HL-60 (cell line): ENCODE measurements at regions not wholly inside any gene's neighbourhood (a gene's known extent, or its start where the extent isn't known, plus 50 kb on each side); places are given as distances from the start of the nearest gene placed in this dataset.

Experiments used
- DNase-seq, 2 experiments: peaks; one replicate each; pipeline ENCODE4 v3.0.0-alpha.2; 2010 to 2020; ENCODE audit warnings: low read depth in 1 of 2, low spot score in 1 of 2
- H3K27ac ChIP-seq: fragments of 250-450 bp; sonication (Bioruptor Pico); replicated peaks from 2 replicates; pipeline ENCODE4 v1.5.1; 2020; ENCODE audit warnings: mild to moderate bottlenecking, moderate library complexity
- H3K27me3 ChIP-seq: fragments of 250-450 bp; sonication (Bioruptor Pico); 2 replicates; pipeline ENCODE4 v1.5.1; 2021; ENCODE audit warnings: mild to moderate bottlenecking, moderate library complexity; ENCODE audit not compliant: insufficient read depth, poor library complexity, severe bottlenecking
- H3K4me3 ChIP-seq: replicated peaks from 2 replicates; pipeline ENCODE4 v1.5.1; 2011; ENCODE audit warnings: mild to moderate bottlenecking, control low read depth, low read length; ENCODE audit not compliant: insufficient read depth
- GABPA ChIP-seq: IDR thresholded peaks from 2 replicates; pipeline ENCODE4 v1.6.1; 2012; ENCODE audit warnings: low read depth
- POLR2AphosphoS5 ChIP-seq: IDR thresholded peaks from 2 replicates; pipeline ENCODE4 v1.6.1; 2012; ENCODE audit warnings: low read depth
- SPI1 ChIP-seq: IDR thresholded peaks from 2 replicates; pipeline ENCODE4 v1.6.1; 2012; ENCODE audit warnings: low read depth, mild to moderate bottlenecking, borderline replicate concordance
- TF ChIP-seq, protein P1 (sequence below): IDR thresholded peaks from one replicate; pipeline ENCODE4 v1.5.1; 2011; ENCODE audit warnings: low read length, control low read depth, inconsistent platforms; ENCODE audit not compliant: insufficient read depth
- TF ChIP-seq, protein P2 (sequence below): IDR thresholded peaks from 2 replicates; pipeline ENCODE4 v1.6.1; 2012; ENCODE audit warnings: low read depth; ENCODE audit not compliant: insufficient replicate concordance

DNA sequence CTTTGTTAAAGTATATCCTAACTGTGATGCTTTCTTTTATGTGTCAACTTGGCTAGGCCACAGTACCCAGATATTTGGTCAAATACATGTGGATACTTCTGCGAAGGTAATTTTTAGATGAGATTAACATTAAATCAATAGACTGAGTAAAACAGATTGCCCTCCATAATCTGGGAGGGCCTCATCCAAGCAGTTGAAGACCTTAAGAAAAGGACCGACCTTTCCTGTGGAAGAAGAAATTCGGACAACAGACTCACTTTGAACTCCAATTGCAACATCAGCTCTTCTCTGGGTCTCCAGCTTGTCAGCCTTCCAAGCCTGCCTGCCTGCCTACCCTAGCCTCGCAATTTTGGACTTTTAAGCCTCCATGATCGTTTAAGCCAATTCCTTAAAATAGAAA lies 57.9 kb upstream of the DOCK9 start:
- H3K27me3 ChIP-seq = peaks cover 58% of the 10 kb centered on the region
- H3K27ac ChIP-seq = no peak overlapping the region
- TF ChIP-seq, protein P1, sequence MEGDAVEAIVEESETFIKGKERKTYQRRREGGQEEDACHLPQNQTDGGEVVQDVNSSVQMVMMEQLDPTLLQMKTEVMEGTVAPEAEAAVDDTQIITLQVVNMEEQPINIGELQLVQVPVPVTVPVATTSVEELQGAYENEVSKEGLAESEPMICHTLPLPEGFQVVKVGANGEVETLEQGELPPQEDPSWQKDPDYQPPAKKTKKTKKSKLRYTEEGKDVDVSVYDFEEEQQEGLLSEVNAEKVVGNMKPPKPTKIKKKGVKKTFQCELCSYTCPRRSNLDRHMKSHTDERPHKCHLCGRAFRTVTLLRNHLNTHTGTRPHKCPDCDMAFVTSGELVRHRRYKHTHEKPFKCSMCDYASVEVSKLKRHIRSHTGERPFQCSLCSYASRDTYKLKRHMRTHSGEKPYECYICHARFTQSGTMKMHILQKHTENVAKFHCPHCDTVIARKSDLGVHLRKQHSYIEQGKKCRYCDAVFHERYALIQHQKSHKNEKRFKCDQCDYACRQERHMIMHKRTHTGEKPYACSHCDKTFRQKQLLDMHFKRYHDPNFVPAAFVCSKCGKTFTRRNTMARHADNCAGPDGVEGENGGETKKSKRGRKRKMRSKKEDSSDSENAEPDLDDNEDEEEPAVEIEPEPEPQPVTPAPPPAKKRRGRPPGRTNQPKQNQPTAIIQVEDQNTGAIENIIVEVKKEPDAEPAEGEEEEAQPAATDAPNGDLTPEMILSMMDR = no peak
- TF ChIP-seq POLR2AphosphoS5 = no peak
- DNase-seq = no peak
- no peak overlapping the region for H3K4me3 ChIP-seq

DNA sequence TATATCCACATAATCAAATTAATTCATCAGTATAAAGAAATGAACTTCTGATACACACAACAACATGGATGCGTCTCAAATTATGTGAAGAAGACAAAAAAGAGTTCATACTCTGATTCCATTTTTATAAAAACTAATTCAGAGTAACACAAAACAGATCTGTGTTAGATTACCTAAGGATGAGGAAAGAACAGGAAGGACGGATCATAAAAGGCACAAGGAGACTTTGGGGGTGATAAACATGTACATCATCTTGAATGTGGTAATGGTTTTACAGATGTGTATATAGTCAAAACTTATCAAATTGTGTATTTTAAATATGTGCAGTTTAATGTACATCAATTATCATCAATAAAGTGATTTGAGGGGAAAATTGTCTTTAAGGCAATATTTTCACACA lies 59.9 kb upstream of the DOCK9 start:
- Histone ChIP-seq H3K27ac (no peak overlapping the region), H3K4me3 (no peak overlapping the region), H3K27me3 (peaks cover 73% of the 10 kb centered on the region)
- TF ChIP-seq SPI1 = no peak
- no peak for TF ChIP-seq GABPA
- TF ChIP-seq, protein P2, sequence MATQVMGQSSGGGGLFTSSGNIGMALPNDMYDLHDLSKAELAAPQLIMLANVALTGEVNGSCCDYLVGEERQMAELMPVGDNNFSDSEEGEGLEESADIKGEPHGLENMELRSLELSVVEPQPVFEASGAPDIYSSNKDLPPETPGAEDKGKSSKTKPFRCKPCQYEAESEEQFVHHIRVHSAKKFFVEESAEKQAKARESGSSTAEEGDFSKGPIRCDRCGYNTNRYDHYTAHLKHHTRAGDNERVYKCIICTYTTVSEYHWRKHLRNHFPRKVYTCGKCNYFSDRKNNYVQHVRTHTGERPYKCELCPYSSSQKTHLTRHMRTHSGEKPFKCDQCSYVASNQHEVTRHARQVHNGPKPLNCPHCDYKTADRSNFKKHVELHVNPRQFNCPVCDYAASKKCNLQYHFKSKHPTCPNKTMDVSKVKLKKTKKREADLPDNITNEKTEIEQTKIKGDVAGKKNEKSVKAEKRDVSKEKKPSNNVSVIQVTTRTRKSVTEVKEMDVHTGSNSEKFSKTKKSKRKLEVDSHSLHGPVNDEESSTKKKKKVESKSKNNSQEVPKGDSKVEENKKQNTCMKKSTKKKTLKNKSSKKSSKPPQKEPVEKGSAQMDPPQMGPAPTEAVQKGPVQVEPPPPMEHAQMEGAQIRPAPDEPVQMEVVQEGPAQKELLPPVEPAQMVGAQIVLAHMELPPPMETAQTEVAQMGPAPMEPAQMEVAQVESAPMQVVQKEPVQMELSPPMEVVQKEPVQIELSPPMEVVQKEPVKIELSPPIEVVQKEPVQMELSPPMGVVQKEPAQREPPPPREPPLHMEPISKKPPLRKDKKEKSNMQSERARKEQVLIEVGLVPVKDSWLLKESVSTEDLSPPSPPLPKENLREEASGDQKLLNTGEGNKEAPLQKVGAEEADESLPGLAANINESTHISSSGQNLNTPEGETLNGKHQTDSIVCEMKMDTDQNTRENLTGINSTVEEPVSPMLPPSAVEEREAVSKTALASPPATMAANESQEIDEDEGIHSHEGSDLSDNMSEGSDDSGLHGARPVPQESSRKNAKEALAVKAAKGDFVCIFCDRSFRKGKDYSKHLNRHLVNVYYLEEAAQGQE = no peak
- TF ChIP-seq POLR2AphosphoS5 = no peak
- TF ChIP-seq, protein P1 = no peak
- DNase-seq = no peak

DNA sequence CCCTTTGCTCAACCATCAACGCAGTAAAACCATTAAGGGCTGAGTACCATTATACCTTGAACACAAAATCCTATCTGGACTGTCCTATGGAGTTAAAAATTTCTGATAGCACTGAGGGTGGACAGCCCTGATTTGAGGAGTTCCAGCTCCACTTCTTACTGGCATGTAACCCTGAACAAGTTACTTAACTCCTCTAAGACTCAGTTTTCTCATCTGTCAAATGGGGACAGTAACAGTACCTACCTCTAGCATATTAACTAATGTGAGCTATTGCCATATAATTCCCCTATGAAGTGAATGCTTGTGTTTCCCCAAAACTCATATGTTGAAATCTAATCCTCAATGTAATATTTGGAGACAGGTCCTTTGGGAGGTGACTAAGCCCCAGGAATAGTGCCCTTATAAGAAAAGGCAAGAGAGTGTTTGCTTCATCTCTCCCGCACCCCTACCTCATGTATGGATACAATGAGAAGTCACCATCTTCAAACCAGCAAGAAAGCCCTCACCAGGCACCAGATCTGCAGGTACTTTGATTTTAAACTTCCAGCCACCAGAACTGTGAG lies 61.9 kb upstream of the DOCK9 start:
- DNase-seq = no peak
- Histone ChIP-seq H3K27ac (no peak overlapping the region), H3K4me3 (no peak overlapping the region), H3K27me3 (peaks cover 81% of the 10 kb centered on the region)
- TF ChIP-seq, protein P1 = no peak
- TF ChIP-seq, protein P2 = no peak
- no peak for TF ChIP-seq POLR2AphosphoS5
- TF ChIP-seq SPI1 = no peak
- no peak for TF ChIP-seq GABPA

DNA sequence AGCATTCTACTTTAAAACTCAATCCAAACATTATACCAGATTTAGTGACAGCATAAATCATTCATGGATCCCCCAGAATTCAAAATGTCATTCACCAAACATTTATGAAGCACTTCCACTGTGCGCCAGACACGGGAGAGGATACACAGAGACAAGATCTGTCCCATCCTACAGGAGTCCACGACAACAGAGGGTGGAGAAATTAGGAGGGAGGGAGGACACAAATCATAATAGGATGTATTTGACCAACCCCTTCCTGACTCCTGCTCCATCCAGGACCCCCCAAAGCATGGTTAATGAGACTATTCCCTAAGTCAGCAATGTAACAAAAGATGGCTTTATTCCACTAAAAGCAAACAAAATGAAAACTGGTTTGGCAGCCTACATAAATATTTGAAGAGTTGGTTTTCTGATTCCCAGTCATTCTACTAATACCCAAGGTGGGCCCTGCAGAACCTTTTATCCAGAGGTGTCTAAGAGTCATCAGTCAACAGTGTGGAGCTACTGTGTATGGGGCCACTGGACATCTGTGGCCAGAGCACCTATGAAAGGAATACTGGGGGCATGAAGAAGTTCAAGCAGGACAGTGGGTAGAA lies 62.8 kb upstream of the DOCK9 start:
- Histone ChIP-seq H3K27me3 (peaks cover 79% of the 10 kb centered on the region), H3K4me3 (no peak overlapping the region), H3K27ac (no peak overlapping the region)
- TF ChIP-seq, protein P1 = no peak
- TF ChIP-seq SPI1 = no peak
- TF ChIP-seq GABPA = no peak
- TF ChIP-seq POLR2AphosphoS5 = no peak
- TF ChIP-seq, protein P2 = no peak
- DNase-seq = no peak
